GM19395 (cell line): ENCODE measurements at regions not wholly inside any gene's neighbourhood (a gene's known extent, or its start where the extent isn't known, plus 50 kb on each side); places are given as distances from the start of the nearest gene placed in this dataset.
"Not testable (repeated sequence)": the region's sequence is repeated elsewhere in the genome, so short reads cannot be mapped to it uniquely, and the experiment has no call there.

Source experiments
- ATAC-seq: cut with Tn5 transposase; IDR thresholded peaks from one replicate; pipeline ENCODE4 v1.9.1; 2021; ENCODE audit warnings: mild to moderate bottlenecking, moderate library complexity; ENCODE audit not compliant: unreplicated experiment

GRCh38 chr4:72690771-72691170 is 121.8 kb upstream of the ADAMTS3 start:
- no peak for ATAC-seq

GRCh38 chr4:72689923-72690322 is 120.9 kb upstream of the ADAMTS3 start:
- no peak for ATAC-seq

GRCh38 chr4:72686390-72686789 is 117.4 kb upstream of the ADAMTS3 start:
- not testable (repeated sequence) for ATAC-seq

GRCh38 chr4:72679666-72680065 is 110.6 kb upstream of the ADAMTS3 start:
- ATAC-seq, result no peak

- no peak for ATAC-seq
These were observed 108.9 kb upstream of the ADAMTS3 start for GRCh38 chr4:72677886-72678285.

- no peak for ATAC-seq
These were observed 108.2 kb upstream of the ADAMTS3 start for GRCh38 chr4:72677265-72677664.

- ATAC-seq, result no peak
These were observed 103.0 kb upstream of the ADAMTS3 start for GRCh38 chr4:72671980-72672379.

GRCh38 chr4:72670521-72670920 is 101.5 kb upstream of the ADAMTS3 start:
- ATAC-seq, result no peak

GRCh38 chr4:72666910-72667309 is 97.9 kb upstream of the ADAMTS3 start:
- ATAC-seq, result no peak

GRCh38 chr4:72665171-72665968 is 96.3 kb upstream of the ADAMTS3 start:
- no peak for ATAC-seq

- no peak for ATAC-seq
These were observed 94.8 kb upstream of the ADAMTS3 start for GRCh38 chr4:72663828-72664227.

- ATAC-seq, result no peak
These were observed 92.8 kb upstream of the ADAMTS3 start for GRCh38 chr4:72661830-72662229.

GRCh38 chr4:72641611-72642010 is 72.6 kb upstream of the ADAMTS3 start:
- ATAC-seq, result no peak

- ATAC-seq, result not testable (repeated sequence)
These were observed 67.8 kb upstream of the ADAMTS3 start for GRCh38 chr4:72636866-72637265.

GRCh38 chr4:72635931-72636330 is 66.9 kb upstream of the ADAMTS3 start:
- ATAC-seq, result not testable (repeated sequence)

- ATAC-seq, result not testable (repeated sequence)
These were observed 63.2 kb upstream of the ADAMTS3 start for GRCh38 chr4:72632253-72632652.

- ATAC-seq, result no peak
These were observed 62.3 kb upstream of the ADAMTS3 start for GRCh38 chr4:72631296-72631695.

GRCh38 chr4:72629540-72629939 is 60.5 kb upstream of the ADAMTS3 start:
- ATAC-seq, result no peak

GRCh38 chr4:72627723-72628122 is 58.7 kb upstream of the ADAMTS3 start:
- no peak for ATAC-seq
